ENCODE measurements at regions not wholly inside any gene's neighbourhood (a gene's known extent, or its start where the extent isn't known, plus 50 kb on each side); places are given as distances from the start of the nearest gene placed in this dataset.

GRCh38 chr7:31413766-31414165, 73.2 kb upstream of the NEUROD6 start:
- TF ChIP-seq NRF1 (IDR thresholded peaks at IDR 0.05; ENCODE audit: low read depth, low read length), result no peak
- no peak for TF ChIP-seq FOXJ3 (CRISPR knock-in tag; IDR thresholded peaks at IDR 0.05)
- no peak for TF ChIP-seq RFX5 (IDR thresholded peaks at IDR 0.05; ENCODE audit: low read length)
- TF ChIP-seq GATA2 (CRISPR knock-in tag; IDR thresholded peaks at IDR 0.05), result no peak
- no peak for TF ChIP-seq TEAD4 (IDR thresholded peaks at IDR 0.05; ENCODE audit: borderline replicate concordance, insufficient read depth)
- no peak for TF ChIP-seq PBX3 (IDR thresholded peaks at IDR 0.05)
- no peak for TF ChIP-seq CTCF (IDR thresholded peaks at IDR 0.05)

Measured in SK-N-SH (cell line).